ENCODE measurements at regions not wholly inside any gene's neighbourhood (a gene's known extent, or its start where the extent isn't known, plus 50 kb on each side); places are given as distances from the start of the nearest gene placed in this dataset.

- no peak for DNase-seq (ENCODE audit: low spot score)
These were observed 163.6 kb downstream of the HGF start for GRCh38 chr7:81606078-81606863.

- no peak for DNase-seq (ENCODE audit: low spot score)
These were observed 164.4 kb downstream of the HGF start for GRCh38 chr7:81605493-81605892.

GRCh38 chr7:81604808-81605174 lies 165.1 kb downstream of the HGF start:
- no peak for DNase-seq (ENCODE audit: low spot score)

- no peak for DNase-seq (ENCODE audit: low spot score)
These were observed 165.6 kb downstream of the HGF start for GRCh38 chr7:81604075-81604807.

- no peak for DNase-seq (ENCODE audit: low spot score)
These were observed 169.2 kb downstream of the HGF start for GRCh38 chr7:81600608-81601007.

GRCh38 chr7:81598951-81599350 lies 170.9 kb downstream of the HGF start:
- DNase-seq (ENCODE audit: low spot score) = no peak

GRCh38 chr7:81594767-81595166 lies 175.1 kb downstream of the HGF start:
- DNase-seq (ENCODE audit: low spot score) = no peak

- no peak for DNase-seq (ENCODE audit: low spot score)
These were observed 179.7 kb downstream of the HGF start for GRCh38 chr7:81590131-81590530.

- no peak for DNase-seq (ENCODE audit: low spot score)
These were observed 185.2 kb downstream of the HGF start for GRCh38 chr7:81584667-81585066.

GRCh38 chr7:81583882-81584533 lies 185.8 kb downstream of the HGF start:
- DNase-seq (ENCODE audit: low spot score) = no peak

GRCh38 chr7:81583090-81583489 lies 186.8 kb downstream of the HGF start:
- DNase-seq (ENCODE audit: low spot score) = no peak

- DNase-seq (ENCODE audit: low spot score) = no peak
These were observed 192.1 kb downstream of the HGF start for GRCh38 chr7:81577642-81578340.

- no peak for DNase-seq (ENCODE audit: low spot score)
These were observed 195.0 kb downstream of the HGF start for GRCh38 chr7:81574723-81575326.

GRCh38 chr7:81573932-81574331 lies 195.9 kb downstream of the HGF start:
- no peak for DNase-seq (ENCODE audit: low spot score)

GRCh38 chr7:81573128-81573527 lies 196.7 kb downstream of the HGF start:
- DNase-seq (ENCODE audit: low spot score) = no peak

GRCh38 chr7:81562581-81562980 lies 207.3 kb downstream of the HGF start:
- no peak for DNase-seq (ENCODE audit: low spot score)

GRCh38 chr7:81560708-81561107 lies 209.1 kb downstream of the HGF start:
- no peak for DNase-seq (ENCODE audit: low spot score)

- no peak for DNase-seq (ENCODE audit: low spot score)
These were observed 220.3 kb downstream of the HGF start for GRCh38 chr7:81549484-81550016.

- DNase-seq (ENCODE audit: low spot score) = no peak
These were observed 234.9 kb downstream of the HGF start for GRCh38 chr7:81534996-81535395.

GRCh38 chr7:81534446-81534845 lies 235.4 kb downstream of the HGF start:
- no peak for DNase-seq (ENCODE audit: low spot score)

- no peak for DNase-seq (ENCODE audit: low spot score)
These were observed 235.9 kb downstream of the HGF start for GRCh38 chr7:81533931-81534330.

GRCh38 chr7:81533426-81533825 lies 236.4 kb downstream of the HGF start:
- DNase-seq (ENCODE audit: low spot score) = no peak
